ENCODE measurements at regions not wholly inside any gene's neighbourhood (a gene's known extent, or its start where the extent isn't known, plus 50 kb on each side); places are given as distances from the start of the nearest gene placed in this dataset.

DNA sequence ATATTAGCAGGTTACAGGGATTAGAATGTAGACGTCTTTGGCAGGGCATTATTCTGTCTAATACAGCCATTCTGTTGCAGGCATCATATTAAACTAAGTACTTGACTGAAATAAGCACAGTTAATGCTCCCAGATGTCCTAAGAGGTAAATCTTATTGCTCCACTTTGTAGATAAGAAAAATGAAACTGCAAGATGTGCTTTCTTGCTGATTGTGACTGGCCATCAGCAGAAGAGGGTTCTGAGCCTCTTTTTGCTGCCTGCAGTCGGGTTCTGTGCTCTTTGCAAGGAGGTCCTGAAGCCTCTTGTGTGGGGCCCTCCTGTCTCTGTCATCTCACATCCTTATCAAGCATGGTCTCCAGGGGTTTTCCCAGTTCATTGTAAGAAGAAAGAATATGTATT, 167.1 kb downstream of the KCNJ2 start:
- H3K4me2 ChIP-seq = no peak overlapping the region
- BruUV-seq (replicated peaks) = no TSS peak
- H3K27me3 ChIP-seq (ENCODE audit: insufficient read depth, low read depth) = no peaks in the 10 kb centered on the region
- no peaks in the 10 kb centered on the region for H4K20me1 ChIP-seq (ENCODE audit: insufficient read depth)
- H3K79me2 ChIP-seq (ENCODE audit: low read depth) = no peaks in the 10 kb centered on the region
- no peaks in the 10 kb centered on the region for H3K36me3 ChIP-seq (ENCODE audit: low read depth)
- H3F3A ChIP-seq (ENCODE audit: insufficient read depth, low read depth) = no peaks in the 10 kb centered on the region
- no peak overlapping the region for H3K4me3 ChIP-seq
- no peak for TF ChIP-seq EZH2 (IDR thresholded peaks at IDR 0.05; ENCODE audit: low read depth)
- TF ChIP-seq, protein P1, sequence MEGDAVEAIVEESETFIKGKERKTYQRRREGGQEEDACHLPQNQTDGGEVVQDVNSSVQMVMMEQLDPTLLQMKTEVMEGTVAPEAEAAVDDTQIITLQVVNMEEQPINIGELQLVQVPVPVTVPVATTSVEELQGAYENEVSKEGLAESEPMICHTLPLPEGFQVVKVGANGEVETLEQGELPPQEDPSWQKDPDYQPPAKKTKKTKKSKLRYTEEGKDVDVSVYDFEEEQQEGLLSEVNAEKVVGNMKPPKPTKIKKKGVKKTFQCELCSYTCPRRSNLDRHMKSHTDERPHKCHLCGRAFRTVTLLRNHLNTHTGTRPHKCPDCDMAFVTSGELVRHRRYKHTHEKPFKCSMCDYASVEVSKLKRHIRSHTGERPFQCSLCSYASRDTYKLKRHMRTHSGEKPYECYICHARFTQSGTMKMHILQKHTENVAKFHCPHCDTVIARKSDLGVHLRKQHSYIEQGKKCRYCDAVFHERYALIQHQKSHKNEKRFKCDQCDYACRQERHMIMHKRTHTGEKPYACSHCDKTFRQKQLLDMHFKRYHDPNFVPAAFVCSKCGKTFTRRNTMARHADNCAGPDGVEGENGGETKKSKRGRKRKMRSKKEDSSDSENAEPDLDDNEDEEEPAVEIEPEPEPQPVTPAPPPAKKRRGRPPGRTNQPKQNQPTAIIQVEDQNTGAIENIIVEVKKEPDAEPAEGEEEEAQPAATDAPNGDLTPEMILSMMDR (conservative IDR thresholded peaks at IDR 0.05) = no peak
- POLR2A ChIA-PET (ENCODE audit: unreplicated experiment) = no interaction called here
- H3K9me2 ChIP-seq (ENCODE audit: insufficient read depth) = no peaks in the 10 kb centered on the region
- DNase-seq = no peak
- intact Hi-C loops (cut with micrococcal nuclease; ENCODE audit: unreplicated experiment) = no loop called here
- H3K9me3 ChIP-seq (ENCODE audit: insufficient read depth, low read depth) = no peaks in the 10 kb centered on the region
- CTCF ChIA-PET = no interaction called here
- no peaks in the 10 kb centered on the region for H3K4me1 ChIP-seq (replicated peaks; ENCODE audit: insufficient read depth)
- H3K27ac ChIP-seq = no peak overlapping the region
- no peak overlapping the region for H2AFZ ChIP-seq

DNA sequence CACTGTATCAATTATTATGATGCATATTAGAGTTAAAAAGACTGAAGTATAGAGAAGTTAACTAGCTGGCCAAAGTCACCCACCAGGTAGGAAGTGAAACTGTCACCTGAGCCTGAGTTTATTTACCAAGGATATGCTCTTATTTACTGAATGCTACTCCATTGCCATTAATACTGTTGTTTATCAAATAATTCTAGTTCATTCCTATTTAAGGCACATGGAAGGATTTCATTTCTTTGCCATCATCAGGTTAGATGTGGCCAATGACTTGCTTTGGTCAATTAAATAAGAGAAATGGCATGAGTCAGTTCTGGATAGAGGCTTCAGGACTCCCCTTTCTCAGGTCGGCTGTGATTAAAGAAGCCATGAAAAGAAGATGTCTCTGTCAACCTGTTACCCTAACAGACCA, 169.6 kb downstream of the KCNJ2 start:
- DNase-seq = no peak
- Histone ChIP-seq H2AFZ (no peak overlapping the region), H3K4me3 (no peak overlapping the region), H3K36me3 (ENCODE audit: low read depth) (no peaks in the 10 kb centered on the region), H3F3A (ENCODE audit: insufficient read depth, low read depth) (no peaks in the 10 kb centered on the region), H3K9me3 (ENCODE audit: insufficient read depth, low read depth) (no peaks in the 10 kb centered on the region), H3K27me3 (ENCODE audit: insufficient read depth, low read depth) (no peaks in the 10 kb centered on the region), H3K9me2 (ENCODE audit: insufficient read depth) (no peaks in the 10 kb centered on the region), H3K79me2 (ENCODE audit: low read depth) (no peaks in the 10 kb centered on the region), H3K4me1 (replicated peaks; ENCODE audit: insufficient read depth) (no peaks in the 10 kb centered on the region), H4K20me1 (ENCODE audit: insufficient read depth) (no peaks in the 10 kb centered on the region), H3K4me2 (no peak overlapping the region), H3K27ac (no peak overlapping the region)
- TF ChIP-seq, protein P1 (conservative IDR thresholded peaks at IDR 0.05) = no peak
- no peak for TF ChIP-seq EZH2 (IDR thresholded peaks at IDR 0.05; ENCODE audit: low read depth)
- intact Hi-C loops (cut with micrococcal nuclease; ENCODE audit: unreplicated experiment) = no loop called here
- no TSS peak for BruUV-seq (replicated peaks)
- POLR2A ChIA-PET (ENCODE audit: unreplicated experiment) = no interaction called here
- CTCF ChIA-PET = no interaction called here

GRCh38 chr17:70343114-70343513, 173.8 kb downstream of the KCNJ2 start:
- no peaks in the 10 kb centered on the region for H4K20me1 ChIP-seq (ENCODE audit: insufficient read depth)
- no peaks in the 10 kb centered on the region for H3K9me3 ChIP-seq (ENCODE audit: insufficient read depth, low read depth)
- H3K27ac ChIP-seq = no peak overlapping the region
- H3K4me2 ChIP-seq = no peak overlapping the region
- DNase-seq = no peak
- TF ChIP-seq, protein P1 (conservative IDR thresholded peaks at IDR 0.05) = no peak
- TF ChIP-seq EZH2 (IDR thresholded peaks at IDR 0.05; ENCODE audit: low read depth) = no peak
- no peaks in the 10 kb centered on the region for H3K79me2 ChIP-seq (ENCODE audit: low read depth)
- no peaks in the 10 kb centered on the region for H3K4me1 ChIP-seq (replicated peaks; ENCODE audit: insufficient read depth)
- no peaks in the 10 kb centered on the region for H3K9me2 ChIP-seq (ENCODE audit: insufficient read depth)
- POLR2A ChIA-PET (ENCODE audit: unreplicated experiment) = no interaction called here
- intact Hi-C loops (cut with micrococcal nuclease; ENCODE audit: unreplicated experiment) = no loop called here
- H3K36me3 ChIP-seq (ENCODE audit: low read depth) = no peaks in the 10 kb centered on the region
- H3F3A ChIP-seq (ENCODE audit: insufficient read depth, low read depth) = no peaks in the 10 kb centered on the region
- no peak overlapping the region for H3K4me3 ChIP-seq
- no TSS peak for BruUV-seq (replicated peaks)
- CTCF ChIA-PET = no interaction called here
- H2AFZ ChIP-seq = no peak overlapping the region
- no peaks in the 10 kb centered on the region for H3K27me3 ChIP-seq (ENCODE audit: insufficient read depth, low read depth)

All from PC-9 (cell line).